ENCODE measurements at regions not wholly inside any gene's neighbourhood (a gene's known extent, or its start where the extent isn't known, plus 50 kb on each side); places are given as distances from the start of the nearest gene placed in this dataset.

- ChIA-PET POLR2A (no interaction called here), CTCF (ENCODE audit: low intra/inter-chr PET ratio, low total read pairs) (no interaction called here)
- 8% methylated on average over 2 of the region's 2 CpGs for WGBS (ENCODE audit: low lambda C conversion rate)
- H3K4me2 ChIP-seq (ENCODE audit: low read depth, low read length) = no peak overlapping the region
- H3K79me2 ChIP-seq (ENCODE audit: insufficient read depth, low read length) = no peaks in the 10 kb centered on the region
- no peak for TF ChIP-seq U2AF2 (IDR thresholded peaks at IDR 0.05; ENCODE audit: low read depth, low read length)
- TF ChIP-seq ZNF329 (CRISPR knock-in tag; IDR thresholded peaks at IDR 0.05; ENCODE audit: low read depth) = no peak
- no peak for TF ChIP-seq LRRFIP1 (CRISPR knock-in tag; conservative IDR thresholded peaks at IDR 0.05)
- no peak for TF ChIP-seq ZNF597 (CRISPR knock-in tag; IDR thresholded peaks at IDR 0.05)
- TF ChIP-seq HNF1A (IDR thresholded peaks at IDR 0.05; ENCODE audit: low read depth) = no peak
- TF ChIP-seq HNF1A (CRISPR knock-in tag; IDR thresholded peaks at IDR 0.05; ENCODE audit: borderline replicate concordance) = no peak
- DNase-seq (ENCODE audit: low spot score) = no peak
- H3K27me3 ChIP-seq (ENCODE audit: control insufficient read depth in 1 of 2, insufficient read depth in 2 of 2, low read length in 2 of 2) = no peaks in the 10 kb centered on the region
- H2AFZ ChIP-seq (ENCODE audit: low read length) = no peak overlapping the region
- no peak for ATAC-seq
- H3K27ac ChIP-seq (ENCODE audit: extremely low read length, insufficient read depth, low read length) = no peak overlapping the region
- H3K4me1 ChIP-seq (ENCODE audit: insufficient read depth, low read length) = no peaks in the 10 kb centered on the region
- no peak for FAIRE-seq
- H4K20me1 ChIP-seq (ENCODE audit: insufficient read depth, low read length) = no peaks in the 10 kb centered on the region
- no TSS peak for BruUV-seq (replicated peaks)
- no peaks in the 10 kb centered on the region for H3K36me3 ChIP-seq (replicated peaks in 1 of 2; ENCODE audit: control insufficient read depth in 1 of 2, insufficient read depth in 2 of 2, low read length in 2 of 2)
- H3K9ac ChIP-seq (ENCODE audit: insufficient read depth, low read depth, low read length) = no peak overlapping the region
- H3K4me3 ChIP-seq (replicated peaks in 1 of 3; ENCODE audit: insufficient read depth in 1 of 3, low read depth in 2 of 3, low read length in 3 of 3) = no peak overlapping the region
- intact Hi-C loops (cut with micrococcal nuclease; ENCODE audit: unreplicated experiment) = no loop called here
- H3K9me3 ChIP-seq (ENCODE audit: low read length) = peaks cover 14% of the 10 kb centered on the region; the same call in 1 of the 2 replicates
- in situ Hi-C loops (cut with HindIII; ENCODE audit: extremely low pct_ligation_motif_present, low pct_unique_long_range_greater_than_20kb) = no loop called here
These were observed 181.5 kb upstream of the DIO3 start for GRCh38 chr14:101379842-101380241.
